Fibroblast of villous mesenchyme (primary cell): ENCODE measurements at regions not wholly inside any gene's neighbourhood (a gene's known extent, or its start where the extent isn't known, plus 50 kb on each side); places are given as distances from the start of the nearest gene placed in this dataset.
A peak's percentile ranks its signal among the peaks of the same experiment; 100 is the strongest.

ENCODE experiments used
- DNase-seq: peaks from one replicate; pipeline ENCODE4 v3.0.0-alpha.2; 2010; ENCODE audit warnings: low read depth
- H3K4me3 ChIP-seq: 2 replicates; pipeline ENCODE4 v1.5.1; 2011; ENCODE audit warnings: low read depth, mild to moderate bottlenecking, low read length
- TF ChIP-seq, protein P1 (sequence below): IDR thresholded peaks from 2 replicates; pipeline ENCODE4 v1.5.1; 2012; ENCODE audit warnings: low read depth, mild to moderate bottlenecking, low read length; ENCODE audit not compliant: insufficient read depth

DNA sequence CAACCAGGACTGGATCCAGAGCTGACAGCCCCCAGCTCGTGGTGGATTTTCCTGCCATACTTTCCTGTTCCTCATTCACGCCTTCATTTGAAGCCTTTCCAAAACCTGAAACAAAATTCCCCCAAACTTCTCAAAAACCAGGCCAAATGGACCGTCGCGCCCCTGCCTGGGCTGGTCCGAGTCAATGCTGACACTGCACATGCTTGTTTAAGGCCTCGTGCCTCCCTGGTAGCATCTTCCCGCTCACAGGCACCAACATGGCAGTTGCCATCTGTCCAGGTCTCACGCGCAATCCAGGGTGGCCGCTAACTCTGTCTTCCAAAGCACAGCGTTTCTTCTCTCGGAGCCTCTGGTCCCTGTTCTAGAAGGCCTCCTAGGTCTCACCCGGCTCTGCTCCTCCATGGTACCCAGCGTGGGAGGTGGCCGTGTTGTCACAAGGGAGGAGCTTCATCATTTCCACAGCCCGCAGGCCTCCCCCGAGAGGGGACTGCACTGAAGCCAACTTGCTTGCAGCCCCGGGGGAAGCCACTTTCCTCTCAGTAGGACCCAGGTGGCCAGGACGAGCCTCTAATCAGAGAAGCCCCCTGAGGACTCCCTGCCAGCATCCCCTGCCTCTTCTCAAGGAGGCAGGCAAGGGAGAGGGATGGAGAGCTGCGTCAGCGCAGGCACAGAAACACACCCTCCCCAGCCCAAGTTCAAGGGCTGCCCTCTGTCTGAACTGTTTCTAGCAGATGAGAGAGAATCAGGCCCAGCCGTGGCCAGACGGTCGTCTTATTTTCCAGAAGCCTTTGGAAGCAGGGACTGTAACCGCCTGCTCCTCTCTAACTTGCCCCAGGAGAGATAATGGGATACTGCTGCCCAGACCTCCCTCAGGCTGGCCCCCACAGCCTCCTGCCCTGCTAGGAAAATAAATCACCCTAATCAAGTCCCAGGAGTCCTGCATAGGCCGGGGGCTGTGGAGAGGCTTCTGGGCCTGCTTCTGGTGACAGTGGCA, 152.8 kb upstream of the TLE3 start:
- DNase-seq: no peak
- TF ChIP-seq, protein P1, sequence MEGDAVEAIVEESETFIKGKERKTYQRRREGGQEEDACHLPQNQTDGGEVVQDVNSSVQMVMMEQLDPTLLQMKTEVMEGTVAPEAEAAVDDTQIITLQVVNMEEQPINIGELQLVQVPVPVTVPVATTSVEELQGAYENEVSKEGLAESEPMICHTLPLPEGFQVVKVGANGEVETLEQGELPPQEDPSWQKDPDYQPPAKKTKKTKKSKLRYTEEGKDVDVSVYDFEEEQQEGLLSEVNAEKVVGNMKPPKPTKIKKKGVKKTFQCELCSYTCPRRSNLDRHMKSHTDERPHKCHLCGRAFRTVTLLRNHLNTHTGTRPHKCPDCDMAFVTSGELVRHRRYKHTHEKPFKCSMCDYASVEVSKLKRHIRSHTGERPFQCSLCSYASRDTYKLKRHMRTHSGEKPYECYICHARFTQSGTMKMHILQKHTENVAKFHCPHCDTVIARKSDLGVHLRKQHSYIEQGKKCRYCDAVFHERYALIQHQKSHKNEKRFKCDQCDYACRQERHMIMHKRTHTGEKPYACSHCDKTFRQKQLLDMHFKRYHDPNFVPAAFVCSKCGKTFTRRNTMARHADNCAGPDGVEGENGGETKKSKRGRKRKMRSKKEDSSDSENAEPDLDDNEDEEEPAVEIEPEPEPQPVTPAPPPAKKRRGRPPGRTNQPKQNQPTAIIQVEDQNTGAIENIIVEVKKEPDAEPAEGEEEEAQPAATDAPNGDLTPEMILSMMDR: no peak

DNA sequence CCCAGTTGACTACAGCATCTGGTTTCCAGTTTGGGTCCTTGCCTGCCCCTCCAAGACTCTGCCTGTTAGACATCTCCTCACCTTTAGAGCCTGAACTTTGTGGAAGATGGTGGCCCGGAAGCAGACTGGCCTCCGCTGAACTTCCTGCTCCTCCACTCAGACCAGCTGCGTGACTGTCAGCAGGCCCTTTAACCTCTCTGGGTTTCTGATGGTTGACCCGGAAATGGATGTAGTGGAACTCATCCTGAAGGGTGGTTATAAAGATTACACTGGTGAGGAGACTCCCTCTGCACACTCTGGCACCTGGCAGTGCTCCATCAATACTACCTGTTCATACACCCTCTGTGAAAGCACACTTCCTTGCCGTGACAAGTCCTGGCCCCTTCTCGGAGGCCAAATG, 151.9 kb upstream of the TLE3 start:
- no peak for DNase-seq
- TF ChIP-seq, protein P1: no peak
- H3K4me3 ChIP-seq: no peak overlapping the region

More for the DNA sequence above, 152.8 kb upstream of the TLE3 start:
- H3K4me3 ChIP-seq: no peak overlapping the region

DNA sequence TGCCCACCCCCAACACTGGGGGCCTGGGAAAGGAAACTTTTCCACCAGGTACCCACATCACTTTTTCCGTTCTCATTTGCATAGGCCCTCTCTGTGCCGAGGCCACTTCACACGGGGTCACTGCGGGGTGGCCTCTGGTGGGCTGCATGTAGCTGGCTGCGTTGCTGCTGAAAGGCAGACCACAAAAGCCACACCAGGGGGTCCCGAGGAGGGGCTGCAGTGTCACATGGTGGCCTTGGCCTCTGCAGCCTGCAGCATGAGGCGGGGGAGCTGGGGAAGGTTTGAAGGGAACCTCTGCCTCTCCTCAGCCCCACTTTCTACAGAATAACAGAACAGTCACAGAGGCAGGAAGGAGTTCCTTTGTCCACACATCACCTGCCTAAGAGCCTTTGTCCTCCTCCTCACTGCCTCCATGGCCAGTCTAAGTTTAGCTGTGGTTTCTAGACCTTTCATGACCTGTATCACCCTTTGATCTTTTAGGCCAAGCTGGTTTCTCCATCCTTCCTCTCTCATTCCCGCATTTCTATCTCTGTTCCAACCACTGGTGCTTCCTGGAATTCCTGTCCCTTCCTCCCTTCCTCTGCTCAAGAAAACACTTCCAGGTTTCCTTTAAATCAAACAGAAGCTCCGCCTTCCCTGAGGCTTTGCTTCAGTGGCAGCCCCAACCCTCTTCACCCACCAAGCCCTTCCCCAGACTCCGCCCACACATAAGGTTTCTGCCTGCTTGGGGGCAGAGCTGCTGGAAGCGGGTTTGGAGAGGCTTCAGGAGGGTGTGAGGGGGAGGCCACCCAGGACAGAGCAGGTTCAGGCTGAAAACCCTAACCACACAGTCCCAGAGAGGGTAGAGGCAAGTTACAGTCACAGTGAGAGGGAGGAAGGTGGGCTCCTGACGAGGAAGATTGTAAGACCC, 150.7 kb upstream of the TLE3 start:
- no peak overlapping the region for H3K4me3 ChIP-seq
- TF ChIP-seq, protein P1: no peak
- no peak for DNase-seq

DNA sequence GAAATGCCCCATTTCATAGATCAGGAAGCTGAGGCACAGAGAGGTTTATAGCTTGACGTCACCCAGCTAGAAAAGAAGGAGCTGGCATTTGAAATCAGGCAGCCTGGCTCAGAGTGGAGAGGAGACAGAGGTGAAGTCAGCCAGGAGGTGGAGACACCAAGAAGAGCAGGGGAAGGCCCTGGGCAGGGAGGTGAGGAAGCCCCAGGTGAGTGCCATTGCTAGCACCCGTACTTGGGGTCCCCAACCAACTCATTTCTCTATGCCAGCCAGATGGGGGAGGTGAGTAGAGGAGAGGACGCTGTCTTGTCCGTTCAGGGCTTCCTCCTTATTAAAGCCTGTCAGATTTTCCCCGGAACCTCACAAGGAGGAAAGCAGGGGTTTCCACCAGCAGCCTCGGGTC, 149.6 kb upstream of the TLE3 start:
- H3K4me3 ChIP-seq: no peak overlapping the region
- TF ChIP-seq, protein P1: no peak
- no peak for DNase-seq

DNA sequence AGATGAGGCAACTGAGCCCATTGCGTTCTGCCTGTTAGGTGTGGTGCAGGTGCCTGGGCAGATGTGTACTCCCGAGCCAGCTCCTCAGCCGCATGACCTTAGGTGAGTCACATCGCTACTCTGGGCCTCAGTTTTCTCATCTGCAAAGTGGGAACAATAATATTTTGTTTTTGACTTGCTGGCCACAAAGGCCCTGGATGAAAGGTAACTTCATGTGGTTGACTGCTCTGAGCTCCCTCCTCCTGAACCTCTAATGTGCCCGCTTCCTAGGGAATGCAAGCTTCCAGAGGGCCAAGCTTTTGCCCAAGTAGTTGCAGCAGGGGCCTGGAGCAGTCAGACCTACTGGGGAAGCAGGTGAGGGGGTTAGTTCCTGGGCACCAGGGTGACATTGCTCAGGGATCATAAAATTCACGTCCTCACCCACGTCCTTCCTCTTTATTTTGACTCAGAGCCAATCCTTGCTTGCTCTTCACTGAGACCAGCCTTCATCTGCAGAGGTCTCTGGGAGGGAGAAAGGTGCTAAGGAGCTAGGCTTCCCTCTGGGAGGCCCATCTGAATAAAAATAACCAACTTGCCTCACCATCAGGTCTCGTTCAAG, 149.0 kb upstream of the TLE3 start:
- no peak overlapping the region for H3K4me3 ChIP-seq
- TF ChIP-seq, protein P1: no peak
- DNase-seq: no peak

DNA sequence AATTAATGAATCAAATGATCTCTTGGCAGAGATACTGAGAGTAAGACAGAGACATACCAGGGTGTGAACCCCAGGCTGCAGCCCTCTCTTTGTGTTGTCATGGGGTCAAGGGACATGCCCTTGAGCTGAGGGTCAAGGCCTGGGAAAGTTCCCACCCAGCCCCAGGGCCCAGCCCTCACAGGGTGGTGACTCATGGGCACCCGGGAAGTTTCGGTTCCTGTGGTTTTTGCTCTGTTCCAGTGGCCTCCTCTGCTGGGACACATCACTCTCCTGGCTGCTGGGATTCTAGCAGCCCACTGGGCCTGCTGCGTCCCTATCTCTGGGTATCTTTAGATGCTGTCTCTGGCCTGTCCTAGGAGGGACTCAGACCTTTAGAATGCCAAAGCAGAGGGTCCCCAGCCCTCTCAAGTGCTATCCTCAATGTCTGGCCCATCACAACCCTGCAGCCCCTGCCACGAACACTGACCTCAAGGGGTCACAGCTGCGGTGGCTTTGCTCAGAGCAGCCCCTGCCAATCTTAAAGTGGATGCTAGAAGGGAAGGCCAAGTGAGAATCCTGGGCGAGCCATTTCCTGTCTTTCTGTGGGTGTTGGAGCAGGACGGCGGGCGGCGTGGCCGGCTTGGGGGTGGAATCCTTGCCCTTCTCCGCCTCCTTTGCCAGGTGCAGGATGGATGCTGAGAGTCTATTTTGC, 148.4 kb upstream of the TLE3 start:
- peak; percentile 73 for DNase-seq
- TF ChIP-seq, protein P1: no peak
- no peak overlapping the region for H3K4me3 ChIP-seq
